HT-29 (cell line): ENCODE measurements at regions not wholly inside any gene's neighbourhood (a gene's known extent, or its start where the extent isn't known, plus 50 kb on each side); places are given as distances from the start of the nearest gene placed in this dataset.
A peak's percentile ranks its signal among the peaks of the same experiment; 100 is the strongest.
"Not testable (repeated sequence)": the region's sequence is repeated elsewhere in the genome, so short reads cannot be mapped to it uniquely, and the experiment has no call there.

Experiments used
- DNase-seq: peaks from one replicate; pipeline ENCODE4 v3.0.0-alpha.2; 2015; ENCODE audit warnings: low spot score

GRCh38 chr6:85128781-85129180, 321.1 kb upstream of the NT5E start:
- no peak for DNase-seq

DNA sequence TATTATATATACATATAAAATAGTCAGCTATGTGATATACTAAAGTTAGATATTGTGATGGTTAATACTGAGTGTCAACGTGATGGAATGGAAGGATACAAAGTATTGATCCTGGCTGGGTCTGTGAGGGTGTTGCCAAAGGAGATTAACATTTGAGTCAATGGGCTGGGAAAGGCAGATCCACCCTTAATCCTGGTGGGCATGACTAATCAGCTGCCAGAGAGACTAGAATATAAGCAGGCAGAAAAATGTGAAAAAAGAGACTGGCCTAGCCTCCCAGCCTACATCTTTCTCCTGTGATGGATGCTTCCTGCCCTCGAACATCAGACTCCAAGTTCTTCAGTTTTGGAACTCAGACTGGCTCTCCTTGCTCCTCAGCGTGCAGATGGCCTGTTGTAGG, 321.6 kb upstream of the NT5E start:
- not testable (repeated sequence) for DNase-seq

DNA sequence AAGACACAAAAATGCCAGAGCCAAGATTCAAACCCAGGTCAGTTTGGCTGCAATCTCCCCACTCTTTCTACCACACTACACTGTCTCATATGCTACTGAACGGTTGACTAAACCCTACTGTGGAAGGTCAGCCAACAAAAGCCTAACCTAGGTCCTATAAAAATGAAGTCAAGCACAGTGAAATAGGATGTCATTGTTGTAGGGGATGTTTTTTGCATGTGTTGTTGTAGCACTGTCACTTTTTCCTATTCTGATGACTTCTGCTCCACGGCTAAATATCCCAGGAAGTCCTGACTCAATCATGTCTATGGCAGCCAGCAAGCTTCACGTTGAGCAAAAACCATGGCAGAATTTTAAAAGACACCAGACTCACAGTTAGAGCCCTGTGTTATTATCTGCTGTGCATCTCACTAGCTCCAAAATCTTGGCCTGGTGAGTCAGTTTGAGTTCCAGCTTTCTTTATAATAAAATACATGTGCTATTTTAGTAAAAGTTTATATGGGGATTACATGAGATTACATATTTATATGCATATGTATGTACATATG, 322.1 kb upstream of the NT5E start:
- DNase-seq = no peak

- DNase-seq = no peak
These were observed 322.8 kb upstream of the NT5E start for GRCh38 chr6:85127168-85127498.

- peak; percentile 56 for DNase-seq
These were observed 323.3 kb upstream of the NT5E start for GRCh38 chr6:85126485-85127167.

DNA sequence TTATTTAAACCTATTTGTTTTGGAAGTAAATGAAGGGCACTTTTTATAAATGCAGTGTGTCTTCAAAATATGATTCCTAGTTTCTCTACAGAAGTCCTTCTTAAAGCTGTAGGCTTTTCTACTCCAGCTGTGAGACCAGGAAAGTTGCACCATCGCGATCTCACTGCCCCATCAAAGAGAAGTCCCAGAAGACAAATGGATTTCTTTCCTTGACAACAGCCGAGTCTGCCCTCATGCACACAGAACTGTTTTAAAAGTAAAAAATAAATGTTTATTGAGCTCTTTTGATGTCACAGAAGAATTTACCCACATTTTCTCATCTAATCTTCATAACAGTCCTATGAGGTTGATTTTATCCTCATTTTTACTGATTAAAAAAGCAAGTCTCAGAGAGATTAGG, 324.4 kb upstream of the NT5E start:
- no peak for DNase-seq

- no peak for DNase-seq
These were observed 325.2 kb upstream of the NT5E start for GRCh38 chr6:85124472-85125354.

GRCh38 chr6:85121158-85121557, 328.7 kb upstream of the NT5E start:
- DNase-seq = no peak

- no peak for DNase-seq
These were observed 331.1 kb upstream of the NT5E start for GRCh38 chr6:85118652-85119235.

- DNase-seq = no peak
These were observed 331.6 kb upstream of the NT5E start for GRCh38 chr6:85118233-85118632.

DNA sequence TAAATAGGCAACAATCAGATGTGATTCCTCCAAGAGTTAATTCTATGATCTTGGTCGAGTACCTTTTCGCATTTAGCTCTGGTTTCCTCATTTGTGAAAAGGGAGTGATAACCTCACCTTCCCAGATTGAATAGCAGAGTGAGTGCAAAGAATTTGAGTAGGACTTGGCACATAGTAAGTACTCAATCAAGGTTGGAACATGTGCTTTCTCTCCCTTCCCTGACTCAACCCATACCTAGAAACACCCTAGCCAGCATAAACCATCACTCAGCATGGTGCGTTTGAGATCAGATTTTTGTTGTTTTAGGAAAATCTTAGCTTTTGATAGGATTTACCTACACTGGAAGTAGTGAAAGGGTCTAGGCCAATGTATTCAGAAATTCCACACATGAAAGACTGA, 333.4 kb upstream of the NT5E start:
- no peak for DNase-seq

GRCh38 chr6:85115876-85116275, 334.0 kb upstream of the NT5E start:
- DNase-seq = no peak

DNA sequence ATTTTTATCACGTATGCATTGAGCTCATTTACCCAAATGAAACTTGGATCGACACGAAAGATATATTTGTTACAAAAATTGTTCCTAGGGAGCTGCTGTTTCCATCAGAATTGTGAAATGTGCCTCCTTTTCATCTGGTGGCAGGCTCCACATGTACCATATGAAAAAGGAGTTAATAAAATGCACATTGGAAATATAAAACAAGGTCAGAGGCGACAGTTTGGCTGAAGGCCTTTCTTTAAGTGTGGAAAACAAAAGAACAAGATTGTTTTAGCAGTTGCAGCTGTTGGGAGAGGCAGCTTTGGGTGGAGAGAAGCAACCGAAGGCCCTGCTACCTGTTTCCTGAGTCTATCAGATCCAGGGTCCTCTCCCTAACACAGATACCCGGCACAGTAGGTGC, 334.5 kb upstream of the NT5E start:
- no peak for DNase-seq

GRCh38 chr6:85114581-85114935, 335.3 kb upstream of the NT5E start:
- no peak for DNase-seq

- DNase-seq = no peak
These were observed 335.8 kb upstream of the NT5E start for GRCh38 chr6:85113934-85114580.

GRCh38 chr6:85112540-85112939, 337.3 kb upstream of the NT5E start:
- no peak for DNase-seq

- DNase-seq = no peak
These were observed 338.3 kb upstream of the NT5E start for GRCh38 chr6:85111481-85112011.

- DNase-seq = no peak
These were observed 338.9 kb upstream of the NT5E start for GRCh38 chr6:85110943-85111342.

DNA sequence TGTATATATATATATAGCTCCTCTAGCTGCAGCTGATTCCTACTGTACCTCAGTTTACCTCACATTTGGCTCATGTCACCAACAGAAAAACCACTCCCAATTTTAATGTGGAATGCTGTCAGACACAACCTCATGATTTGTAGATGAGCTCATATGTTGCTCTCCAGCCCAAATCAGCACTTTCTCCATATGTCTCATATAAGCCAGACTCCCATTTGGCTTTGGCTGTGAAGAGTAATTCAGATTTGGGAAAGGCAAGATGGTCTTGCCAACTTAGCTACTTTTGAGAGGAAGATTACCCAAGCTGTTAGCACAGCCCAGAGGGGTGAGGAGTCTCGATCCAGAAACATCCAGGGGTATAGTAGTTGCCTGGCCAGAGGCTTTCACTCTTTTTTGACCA, 342.2 kb upstream of the NT5E start:
- DNase-seq = no peak

- no peak for DNase-seq
These were observed 332.6 kb upstream of the TBX18 start for GRCh38 chr6:85096976-85097375.

- DNase-seq = no peak
These were observed 327.8 kb upstream of the TBX18 start for GRCh38 chr6:85092226-85092625.

- DNase-seq = no peak
These were observed 324.9 kb upstream of the TBX18 start for GRCh38 chr6:85089255-85089654.
